ENCODE measurements at regions not wholly inside any gene's neighbourhood (a gene's known extent, or its start where the extent isn't known, plus 50 kb on each side); places are given as distances from the start of the nearest gene placed in this dataset.

DNA sequence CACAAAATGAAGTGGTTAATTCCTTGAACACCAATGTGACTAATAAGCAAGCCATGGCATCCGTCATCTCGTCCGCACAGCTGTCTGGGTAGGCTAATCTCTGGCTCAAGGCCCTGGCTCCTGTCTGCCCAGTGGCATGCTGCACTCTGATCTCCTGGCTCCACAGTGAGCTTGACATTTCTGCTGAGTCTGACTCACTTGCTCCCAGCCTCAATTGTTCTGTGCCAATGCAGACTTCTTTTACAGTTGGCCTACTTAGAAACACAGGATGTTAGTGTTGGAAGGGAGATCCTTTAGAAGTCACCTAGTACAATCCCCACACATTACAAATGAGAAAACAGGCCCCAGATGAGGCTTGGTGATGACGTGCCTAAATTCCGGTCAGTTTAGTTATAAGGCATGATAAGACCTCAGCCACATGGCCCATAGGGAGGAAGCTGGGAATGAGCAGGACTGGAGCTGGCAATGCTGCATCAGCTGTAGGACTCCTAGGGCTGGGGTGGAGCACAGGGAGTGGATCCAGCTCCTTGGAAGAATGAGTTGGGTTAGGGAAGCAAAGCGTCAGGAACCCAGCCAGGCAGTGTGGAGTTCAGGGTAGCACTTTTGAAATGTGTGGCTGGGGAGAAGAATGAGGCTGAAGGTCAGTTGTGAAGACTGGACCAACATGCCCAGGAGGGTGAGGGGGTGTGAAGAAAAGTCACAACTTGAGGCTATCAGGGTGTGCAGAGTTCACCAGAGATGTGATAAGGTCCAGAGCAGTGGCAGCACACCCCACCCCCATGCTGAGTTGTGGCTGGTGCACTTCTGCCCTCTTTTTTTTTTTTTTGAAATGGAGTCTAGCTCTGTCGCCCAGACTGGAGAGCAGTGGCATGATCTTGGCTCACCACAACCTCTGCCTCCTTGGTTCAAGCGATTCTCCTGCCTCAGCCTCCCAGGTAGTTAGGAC is 70.2 kb upstream of the EED start:
- TF ChIP-seq, protein P1, sequence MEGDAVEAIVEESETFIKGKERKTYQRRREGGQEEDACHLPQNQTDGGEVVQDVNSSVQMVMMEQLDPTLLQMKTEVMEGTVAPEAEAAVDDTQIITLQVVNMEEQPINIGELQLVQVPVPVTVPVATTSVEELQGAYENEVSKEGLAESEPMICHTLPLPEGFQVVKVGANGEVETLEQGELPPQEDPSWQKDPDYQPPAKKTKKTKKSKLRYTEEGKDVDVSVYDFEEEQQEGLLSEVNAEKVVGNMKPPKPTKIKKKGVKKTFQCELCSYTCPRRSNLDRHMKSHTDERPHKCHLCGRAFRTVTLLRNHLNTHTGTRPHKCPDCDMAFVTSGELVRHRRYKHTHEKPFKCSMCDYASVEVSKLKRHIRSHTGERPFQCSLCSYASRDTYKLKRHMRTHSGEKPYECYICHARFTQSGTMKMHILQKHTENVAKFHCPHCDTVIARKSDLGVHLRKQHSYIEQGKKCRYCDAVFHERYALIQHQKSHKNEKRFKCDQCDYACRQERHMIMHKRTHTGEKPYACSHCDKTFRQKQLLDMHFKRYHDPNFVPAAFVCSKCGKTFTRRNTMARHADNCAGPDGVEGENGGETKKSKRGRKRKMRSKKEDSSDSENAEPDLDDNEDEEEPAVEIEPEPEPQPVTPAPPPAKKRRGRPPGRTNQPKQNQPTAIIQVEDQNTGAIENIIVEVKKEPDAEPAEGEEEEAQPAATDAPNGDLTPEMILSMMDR (IDR thresholded peaks at IDR 0.05) = no peak
- TF ChIP-seq POLR2A (IDR thresholded peaks at IDR 0.05) = no peak

Data from thyroid gland (tissue), 4 donors.